GM10266 (cell line): ENCODE measurements at regions not wholly inside any gene's neighbourhood (a gene's known extent, or its start where the extent isn't known, plus 50 kb on each side); places are given as distances from the start of the nearest gene placed in this dataset.

Experiments used
- DNase-seq: peaks from one replicate; pipeline ENCODE4 v3.0.0; 2012; ENCODE audit errors: extremely low spot score
- TF ChIP-seq, protein P1 (sequence below): IDR thresholded peaks from 2 replicates; pipeline ENCODE4 v1.5.1; 2012; ENCODE audit warnings: mild to moderate bottlenecking, low read depth; ENCODE audit not compliant: control insufficient read depth, insufficient read depth; ENCODE audit errors: missing control alignments

GRCh38 chr4:60945641-60946040 lies 254.5 kb upstream of the ADGRL3 start:
- no peak for DNase-seq
- TF ChIP-seq, protein P1, sequence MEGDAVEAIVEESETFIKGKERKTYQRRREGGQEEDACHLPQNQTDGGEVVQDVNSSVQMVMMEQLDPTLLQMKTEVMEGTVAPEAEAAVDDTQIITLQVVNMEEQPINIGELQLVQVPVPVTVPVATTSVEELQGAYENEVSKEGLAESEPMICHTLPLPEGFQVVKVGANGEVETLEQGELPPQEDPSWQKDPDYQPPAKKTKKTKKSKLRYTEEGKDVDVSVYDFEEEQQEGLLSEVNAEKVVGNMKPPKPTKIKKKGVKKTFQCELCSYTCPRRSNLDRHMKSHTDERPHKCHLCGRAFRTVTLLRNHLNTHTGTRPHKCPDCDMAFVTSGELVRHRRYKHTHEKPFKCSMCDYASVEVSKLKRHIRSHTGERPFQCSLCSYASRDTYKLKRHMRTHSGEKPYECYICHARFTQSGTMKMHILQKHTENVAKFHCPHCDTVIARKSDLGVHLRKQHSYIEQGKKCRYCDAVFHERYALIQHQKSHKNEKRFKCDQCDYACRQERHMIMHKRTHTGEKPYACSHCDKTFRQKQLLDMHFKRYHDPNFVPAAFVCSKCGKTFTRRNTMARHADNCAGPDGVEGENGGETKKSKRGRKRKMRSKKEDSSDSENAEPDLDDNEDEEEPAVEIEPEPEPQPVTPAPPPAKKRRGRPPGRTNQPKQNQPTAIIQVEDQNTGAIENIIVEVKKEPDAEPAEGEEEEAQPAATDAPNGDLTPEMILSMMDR, result no peak

GRCh38 chr4:60948008-60948407 lies 252.1 kb upstream of the ADGRL3 start:
- no peak for DNase-seq

GRCh38 chr4:60952921-60953320 lies 247.2 kb upstream of the ADGRL3 start:
- no peak for DNase-seq
- TF ChIP-seq, protein P1, result no peak

More at GRCh38 chr4:60948008-60948407, 252.1 kb upstream of the ADGRL3 start:
- TF ChIP-seq, protein P1, result no peak

GRCh38 chr4:60953826-60954225 lies 246.3 kb upstream of the ADGRL3 start:
- TF ChIP-seq, protein P1, result no peak
- DNase-seq, result no peak

DNA sequence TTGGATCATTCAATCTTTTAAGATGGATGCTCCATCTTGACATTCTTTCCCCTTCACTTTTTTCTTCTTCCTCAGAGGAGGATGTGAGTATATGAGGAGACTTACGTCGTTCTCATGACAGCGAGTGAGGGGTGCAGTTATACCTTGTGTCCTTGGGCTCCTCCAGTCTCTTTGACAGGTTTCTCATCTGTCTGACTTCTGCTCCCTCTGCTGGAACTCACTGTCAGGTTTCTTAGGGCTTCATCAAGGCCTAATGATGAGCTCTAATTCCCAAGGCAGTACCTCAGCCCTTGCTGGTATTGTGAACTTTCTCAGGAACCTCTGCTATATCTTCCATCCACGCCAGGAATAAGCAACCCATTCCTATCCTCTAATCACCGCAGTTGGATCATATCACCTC lies 237.8 kb upstream of the ADGRL3 start:
- no peak for DNase-seq
- TF ChIP-seq, protein P1, result no peak

GRCh38 chr4:60981534-60981933 lies 218.6 kb upstream of the ADGRL3 start:
- TF ChIP-seq, protein P1, result no peak

DNA sequence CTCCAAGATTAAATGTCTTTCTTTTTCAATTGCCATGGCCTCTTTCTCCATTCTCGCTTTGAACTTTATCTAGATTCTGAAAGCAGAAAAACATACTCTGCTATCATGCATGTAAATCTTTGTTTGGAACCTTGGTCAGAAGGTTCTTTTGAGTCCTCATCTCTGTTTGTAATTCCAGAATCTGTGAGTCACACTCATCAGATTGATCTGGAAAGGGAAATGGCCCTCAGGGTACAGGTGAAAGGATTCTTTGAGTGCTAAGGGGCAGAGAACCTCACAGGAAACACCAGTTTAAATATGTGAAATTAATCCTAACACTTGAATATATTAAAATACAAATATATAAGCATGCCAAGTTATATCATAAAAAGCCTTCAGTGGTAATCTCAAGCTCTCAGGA lies 211.0 kb upstream of the ADGRL3 start:
- no peak for DNase-seq
- TF ChIP-seq, protein P1, result no peak

More at GRCh38 chr4:60981534-60981933, 218.6 kb upstream of the ADGRL3 start:
- no peak for DNase-seq

GRCh38 chr4:60992037-60992436 lies 208.1 kb upstream of the ADGRL3 start:
- DNase-seq, result no peak
- TF ChIP-seq, protein P1, result no peak
